Testis (tissue), 2 donors: ENCODE measurements at regions not wholly inside any gene's neighbourhood (a gene's known extent, or its start where the extent isn't known, plus 50 kb on each side); places are given as distances from the start of the nearest gene placed in this dataset.

Experiments used
- CTCF ChIP-seq, 3 experiments: fragments of 450-650 bp in 2 of 3; fragments of 200-600 bp in 1 of 3; sonication (generic) in 1 of 3; IDR thresholded peaks; one replicate each; pipeline ENCODE4 v1.5.1; 2016 to 2019; ENCODE audit warnings: antibody characterized with exemption in 3 of 3, mild to moderate bottlenecking in 2 of 3, moderate library complexity in 1 of 3
- POLR2A ChIP-seq: fragments of 450-650 bp; IDR thresholded peaks from one replicate; pipeline ENCODE4 v1.6.1; 2017; ENCODE audit warnings: antibody characterized with exemption, mild to moderate bottlenecking, moderate library complexity

GRCh38 chr2:144146876-144147275 is 373.0 kb downstream of the ZEB2 start:
- TF ChIP-seq CTCF (IDR thresholded peaks at IDR 0.05) (no peak), POLR2A (no peak)
